Spleen (tissue), 11 donors: ENCODE measurements at regions not wholly inside any gene's neighbourhood (a gene's known extent, or its start where the extent isn't known, plus 50 kb on each side); places are given as distances from the start of the nearest gene placed in this dataset.

Source experiments
- DNase-seq: peaks from one replicate; pipeline ENCODE4 v3.0.0-alpha.2; 2020
- H3K27ac ChIP-seq, 8 donors: fragments of 200-600 bp; sonication (generic) in 7 of 8; 1 replicate in 4 of 8; 2 replicates in 4 of 8; pipeline versions ENCODE4 v1.5.0 to v1.8.0; 2016 to 2021; ENCODE audit warnings: inconsistent platforms in 4 of 8, mild to moderate bottlenecking in 4 of 8, moderate library complexity in 1 of 8
- H3K27me3 ChIP-seq, 7 donors: fragments of 200-600 bp; sonication (generic) in 6 of 7; replicated peaks in 1 of 7; 1 replicate in 4 of 7; 2 replicates in 3 of 7; pipeline versions ENCODE4 v1.5.0 to v1.8.0; 2016 to 2021; ENCODE audit warnings: inconsistent platforms in 3 of 7, mild to moderate bottlenecking in 1 of 7
- H3K36me3 ChIP-seq, 6 donors: fragments of 200-600 bp; sonication (generic) in 5 of 6; 1 replicate in 4 of 6; 2 replicates in 2 of 6; pipeline versions ENCODE4 v1.5.0 to v1.8.0; 2016 to 2021; ENCODE audit warnings: inconsistent platforms in 2 of 6
- H3K4me1 ChIP-seq, 6 donors: fragments of 200-600 bp; sonication (generic) in 5 of 6; 1 replicate in 3 of 6; 2 replicates in 3 of 6; pipeline versions ENCODE4 v1.5.0 to v1.8.0; 2016 to 2021; ENCODE audit warnings: inconsistent platforms in 3 of 6
- H3K4me3 ChIP-seq, 8 donors: fragments of 200-600 bp; sonication (generic) in 7 of 8; 1 replicate in 4 of 8; 2 replicates in 4 of 8; pipeline versions ENCODE4 v1.5.0 to v1.8.0; 2016 to 2021; ENCODE audit warnings: inconsistent platforms in 4 of 8, mild to moderate bottlenecking in 4 of 8, moderate library complexity in 2 of 8
- H3K9me3 ChIP-seq, 8 donors: fragments of 200-600 bp; sonication (generic) in 7 of 8; 1 replicate in 4 of 8; 2 replicates in 4 of 8; pipeline versions ENCODE4 v1.5.0 to v1.8.0; 2016 to 2021; ENCODE audit warnings: inconsistent platforms in 4 of 8
- POLR2A ChIP-seq, 3 donors: fragments of 450-650 bp; IDR thresholded peaks; one replicate each; pipeline ENCODE4 v1.5.1; 2017; ENCODE audit warnings: antibody characterized with exemption in 3 of 3, mild to moderate bottlenecking in 1 of 3
- POLR2AphosphoS5 ChIP-seq, 3 donors: sonication (generic); formaldehyde crosslinking; IDR thresholded peaks; one replicate each; pipeline ENCODE4 v1.5.1; 2017; ENCODE audit warnings: antibody characterized with exemption in 3 of 3
- WGBS, 5 donors: extraction: QIAGEN DNeasy Blood & Tissue Kit in 3 of 5; methylation state at CpG; one replicate each; pipeline versions ENCODE4 v1.1.5 to v1.1.7; 2013 to 2018; 5-methylcytosine and 5-hydroxymethylcytosine counted together
- intact Hi-C: fragments of 100-400 bp; cut with DNase I; formaldehyde crosslinking; loops from one replicate; pipeline ENCODE4 v1.15.0; 2023; ENCODE audit warnings: low total_unique reads
- TF ChIP-seq, protein P1 (sequence below), 11 experiments: fragments of 200-600 bp in 7 of 11; fragments of 450-650 bp in 4 of 11; sonication (generic) in 4 of 11; IDR thresholded peaks in 8 of 11; conservative IDR thresholded peaks in 3 of 11; 1 replicate in 7 of 11; 2 replicates in 4 of 11; pipeline versions ENCODE4 v1.4.0 to v1.8.0; 2016 to 2021; ENCODE audit warnings: antibody characterized with exemption in 11 of 11, inconsistent platforms in 4 of 11, mild to moderate bottlenecking in 1 of 11
- donor health status: healthy with polysubstance abuse.
- donor health status: DM: no; HTN: no; CAD: no; lungs with moderate emphysema.
- donor health status: DM: no; HTN: no; CAD: no.
- donor health status: Bipolar disorder and iron deficiency.
- donor health status: healthy.
- donor health status: DM: no; HTN: no; CAD: no.
- donor health status: DM: yes; HTN: yes; CAD: no.

DNA sequence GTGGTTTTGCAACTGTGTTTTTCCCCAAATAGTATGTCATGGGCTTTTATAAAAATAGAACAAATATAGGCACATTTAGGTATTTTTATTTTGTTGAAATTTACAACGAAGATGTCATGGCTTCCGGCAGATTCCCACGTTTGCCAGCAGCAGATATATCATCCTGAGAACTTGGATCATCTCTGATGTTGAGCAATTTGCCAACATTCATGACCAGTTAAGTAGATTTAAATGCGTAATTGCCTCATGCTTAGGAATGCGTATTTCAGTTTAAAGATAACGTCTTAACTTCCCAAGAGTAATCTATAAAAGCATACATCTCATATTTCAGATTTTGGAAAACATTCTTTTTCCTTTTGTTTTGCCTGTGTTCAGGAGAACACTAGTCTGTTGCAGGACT, 457.8 kb downstream of the QKI start:
- intact Hi-C loops, result no loop called here
- Histone ChIP-seq H3K9me3 (no peaks in the 10 kb centered on the region), H3K27ac (no peak overlapping the region), H3K4me3 (no peak overlapping the region), H3K36me3 (no peaks in the 10 kb centered on the region), H3K4me1 (no peaks in the 10 kb centered on the region), H3K27me3 (peaks cover 0 to 12% (median 0%) of the 10 kb centered on the region in 7 donors)
- no peak for DNase-seq
- TF ChIP-seq, protein P1, sequence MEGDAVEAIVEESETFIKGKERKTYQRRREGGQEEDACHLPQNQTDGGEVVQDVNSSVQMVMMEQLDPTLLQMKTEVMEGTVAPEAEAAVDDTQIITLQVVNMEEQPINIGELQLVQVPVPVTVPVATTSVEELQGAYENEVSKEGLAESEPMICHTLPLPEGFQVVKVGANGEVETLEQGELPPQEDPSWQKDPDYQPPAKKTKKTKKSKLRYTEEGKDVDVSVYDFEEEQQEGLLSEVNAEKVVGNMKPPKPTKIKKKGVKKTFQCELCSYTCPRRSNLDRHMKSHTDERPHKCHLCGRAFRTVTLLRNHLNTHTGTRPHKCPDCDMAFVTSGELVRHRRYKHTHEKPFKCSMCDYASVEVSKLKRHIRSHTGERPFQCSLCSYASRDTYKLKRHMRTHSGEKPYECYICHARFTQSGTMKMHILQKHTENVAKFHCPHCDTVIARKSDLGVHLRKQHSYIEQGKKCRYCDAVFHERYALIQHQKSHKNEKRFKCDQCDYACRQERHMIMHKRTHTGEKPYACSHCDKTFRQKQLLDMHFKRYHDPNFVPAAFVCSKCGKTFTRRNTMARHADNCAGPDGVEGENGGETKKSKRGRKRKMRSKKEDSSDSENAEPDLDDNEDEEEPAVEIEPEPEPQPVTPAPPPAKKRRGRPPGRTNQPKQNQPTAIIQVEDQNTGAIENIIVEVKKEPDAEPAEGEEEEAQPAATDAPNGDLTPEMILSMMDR (IDR thresholded peaks at IDR 0.05 in 8 of 11, conservative IDR thresholded peaks at IDR 0.05 in 3 of 11), result no peak
- TF ChIP-seq POLR2AphosphoS5 (IDR thresholded peaks at IDR 0.05) (no peak), POLR2A (IDR thresholded peaks at IDR 0.05) (no peak)
- WGBS, 5 donors, result 82 to 90% (median 85%) methylated on average over 6 of the region's 6 CpGs

DNA sequence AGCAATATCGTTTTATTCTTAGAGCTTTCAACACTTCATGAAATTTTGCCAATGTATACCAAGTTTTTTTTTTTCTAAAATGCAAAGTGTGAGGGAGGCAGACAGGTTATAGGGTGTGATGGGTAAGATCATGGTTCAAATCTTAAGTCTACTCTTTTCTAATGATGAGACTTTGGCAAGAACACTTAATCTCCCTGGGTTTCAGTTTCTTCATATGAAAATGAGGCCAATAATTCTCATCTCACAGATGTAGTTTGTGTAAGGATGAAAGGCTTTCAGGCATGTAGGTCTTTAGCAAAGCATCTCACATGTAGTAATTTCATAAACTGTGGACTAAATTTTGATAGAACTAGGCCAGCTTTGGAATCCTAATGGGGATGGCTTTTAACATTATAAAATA, 457.1 kb downstream of the QKI start:
- H3K4me1 ChIP-seq, result no peaks in the 10 kb centered on the region
- TF ChIP-seq POLR2AphosphoS5 (IDR thresholded peaks at IDR 0.05), result no peak
- TF ChIP-seq, protein P1 (IDR thresholded peaks at IDR 0.05 in 8 of 11, conservative IDR thresholded peaks at IDR 0.05 in 3 of 11), result no peak
- no peak for TF ChIP-seq POLR2A (IDR thresholded peaks at IDR 0.05)
- no peak for DNase-seq
- no peak overlapping the region for H3K27ac ChIP-seq
- intact Hi-C loops, result no loop called here
- H3K4me3 ChIP-seq, result no peak overlapping the region
- 76 to 94% (median 85%) methylated on average over 1 of the region's 1 CpG for WGBS, 5 donors
- no peaks in the 10 kb centered on the region for H3K9me3 ChIP-seq
- H3K36me3 ChIP-seq, result no peaks in the 10 kb centered on the region
- peaks cover 0 to 16% (median 0%) of the 10 kb centered on the region in 7 donors for H3K27me3 ChIP-seq

DNA sequence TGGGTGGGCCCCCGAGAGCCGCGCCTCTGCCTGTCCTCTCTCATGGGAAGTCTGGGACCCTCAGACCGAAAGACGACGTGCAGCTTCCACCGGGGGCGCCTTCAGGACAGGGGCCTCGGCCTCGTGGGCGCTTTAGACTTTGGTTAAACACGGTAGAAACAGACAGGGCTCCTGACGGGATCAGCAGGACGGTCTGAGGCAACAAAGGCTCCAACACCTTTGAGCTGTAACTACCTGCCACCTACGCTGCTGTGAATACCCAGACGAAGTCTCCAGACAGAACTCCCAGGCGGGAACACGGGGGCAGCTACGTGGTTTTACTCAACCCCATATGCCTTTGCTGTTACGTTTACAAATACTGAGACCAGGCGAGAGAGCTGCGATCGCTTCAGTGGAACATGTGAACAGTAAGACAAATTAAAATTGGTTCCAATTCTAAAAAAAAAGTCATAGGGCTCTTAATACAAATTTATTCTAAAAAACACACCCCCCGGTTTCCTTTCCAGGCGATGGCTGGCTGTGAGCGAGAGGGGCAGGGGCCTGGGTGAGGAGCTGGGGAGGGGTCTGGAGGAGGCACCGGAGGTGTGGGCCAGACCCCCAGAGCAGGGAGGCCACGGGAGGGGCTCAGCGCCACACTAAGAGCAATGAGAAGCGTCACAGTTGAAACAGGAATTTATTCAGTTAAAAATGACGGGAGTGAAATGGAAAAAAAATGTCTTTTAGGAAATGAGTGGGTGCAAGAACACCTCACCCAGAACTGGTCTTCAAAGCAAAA, 453.2 kb downstream of the QKI start:
- 66 to 83% (median 69%) methylated on average over 30 to 31 of the region's 31 CpGs for WGBS, 5 donors
- no peak for DNase-seq
- no peaks in the 10 kb centered on the region for H3K9me3 ChIP-seq
- intact Hi-C loops, result no loop called here
- H3K27ac ChIP-seq, result no peak overlapping the region
- TF ChIP-seq POLR2A (IDR thresholded peaks at IDR 0.05), result no peak
- TF ChIP-seq, protein P1 (IDR thresholded peaks at IDR 0.05 in 8 of 11, conservative IDR thresholded peaks at IDR 0.05 in 3 of 11), result no peak
- TF ChIP-seq POLR2AphosphoS5 (IDR thresholded peaks at IDR 0.05), result no peak
- H3K36me3 ChIP-seq, result no peaks in the 10 kb centered on the region
- peaks cover 0 to 6% (median 0%) of the 10 kb centered on the region in 6 donors for H3K4me1 ChIP-seq
- H3K4me3 ChIP-seq, result no peak overlapping the region
- H3K27me3 ChIP-seq, result peaks cover 0 to 48% (median 0%) of the 10 kb centered on the region in 7 donors

DNA sequence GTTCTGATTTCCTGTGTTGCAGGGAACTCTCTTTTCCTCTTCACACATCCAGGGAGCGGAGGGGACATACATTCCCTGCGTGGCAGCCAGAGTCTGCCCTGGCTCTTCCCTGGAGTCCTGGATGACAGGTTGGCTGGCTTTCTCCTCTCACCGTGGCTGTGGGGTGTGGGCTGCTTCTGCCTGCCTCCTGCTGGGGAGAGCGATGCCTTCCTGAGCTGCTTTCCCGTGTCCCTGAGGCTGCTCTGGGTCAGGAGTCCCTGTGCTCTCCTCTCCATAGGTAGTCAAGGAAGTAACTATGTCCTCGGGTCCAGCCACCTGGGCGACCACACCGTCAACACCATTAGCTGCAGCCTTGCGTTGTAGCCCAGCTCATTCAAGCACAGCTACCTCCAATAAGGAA, 451.7 kb downstream of the QKI start:
- H3K4me1 ChIP-seq, result peaks cover 0 to 6% (median 0%) of the 10 kb centered on the region in 6 donors
- DNase-seq, result no peak
- H3K27me3 ChIP-seq, result peaks cover 0 to 58% (median 0%) of the 10 kb centered on the region in 7 donors
- H3K4me3 ChIP-seq, result no peak overlapping the region
- no peaks in the 10 kb centered on the region for H3K9me3 ChIP-seq
- H3K36me3 ChIP-seq, result no peaks in the 10 kb centered on the region
- no peak overlapping the region for H3K27ac ChIP-seq
- intact Hi-C loops, result no loop called here
- WGBS, 5 donors, result 66 to 82% (median 74%) methylated on average over 8 to 9 of the region's 9 CpGs
- TF ChIP-seq POLR2AphosphoS5 (IDR thresholded peaks at IDR 0.05) (no peak), POLR2A (IDR thresholded peaks at IDR 0.05) (no peak)
- TF ChIP-seq, protein P1 (IDR thresholded peaks at IDR 0.05 in 8 of 11, conservative IDR thresholded peaks at IDR 0.05 in 3 of 11), result no peak
